GM12873 (cell line): ENCODE measurements at regions not wholly inside any gene's neighbourhood (a gene's known extent, or its start where the extent isn't known, plus 50 kb on each side); places are given as distances from the start of the nearest gene placed in this dataset.

Experiments used
- TF ChIP-seq, protein P1 (sequence below): IDR thresholded peaks from 2 replicates; pipeline ENCODE4 v1.5.1; 2012; ENCODE audit warnings: low read depth, mild to moderate bottlenecking, moderate library complexity, low read length, control low read depth; ENCODE audit not compliant: insufficient read depth; ENCODE audit errors: missing control alignments

DNA sequence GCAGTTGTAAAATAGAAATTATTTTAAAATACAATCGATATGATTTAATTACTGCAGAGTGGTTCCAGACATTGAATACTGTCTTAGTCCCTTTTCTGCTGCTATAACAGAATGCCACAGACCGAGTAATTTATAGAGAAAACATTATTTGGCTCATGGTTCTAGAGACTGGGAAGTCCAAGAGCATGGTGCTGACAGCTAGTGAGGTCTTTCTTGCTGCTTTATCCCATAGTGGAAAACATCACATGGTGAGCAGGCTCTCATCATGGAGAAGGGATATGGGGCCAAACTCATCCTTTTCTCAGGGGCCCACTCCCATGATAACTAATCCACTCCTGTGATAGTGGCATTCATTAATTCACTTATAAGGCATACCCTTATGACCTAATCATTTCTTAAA is 120.0 kb upstream of the TBL1XR1 start:
- TF ChIP-seq, protein P1, sequence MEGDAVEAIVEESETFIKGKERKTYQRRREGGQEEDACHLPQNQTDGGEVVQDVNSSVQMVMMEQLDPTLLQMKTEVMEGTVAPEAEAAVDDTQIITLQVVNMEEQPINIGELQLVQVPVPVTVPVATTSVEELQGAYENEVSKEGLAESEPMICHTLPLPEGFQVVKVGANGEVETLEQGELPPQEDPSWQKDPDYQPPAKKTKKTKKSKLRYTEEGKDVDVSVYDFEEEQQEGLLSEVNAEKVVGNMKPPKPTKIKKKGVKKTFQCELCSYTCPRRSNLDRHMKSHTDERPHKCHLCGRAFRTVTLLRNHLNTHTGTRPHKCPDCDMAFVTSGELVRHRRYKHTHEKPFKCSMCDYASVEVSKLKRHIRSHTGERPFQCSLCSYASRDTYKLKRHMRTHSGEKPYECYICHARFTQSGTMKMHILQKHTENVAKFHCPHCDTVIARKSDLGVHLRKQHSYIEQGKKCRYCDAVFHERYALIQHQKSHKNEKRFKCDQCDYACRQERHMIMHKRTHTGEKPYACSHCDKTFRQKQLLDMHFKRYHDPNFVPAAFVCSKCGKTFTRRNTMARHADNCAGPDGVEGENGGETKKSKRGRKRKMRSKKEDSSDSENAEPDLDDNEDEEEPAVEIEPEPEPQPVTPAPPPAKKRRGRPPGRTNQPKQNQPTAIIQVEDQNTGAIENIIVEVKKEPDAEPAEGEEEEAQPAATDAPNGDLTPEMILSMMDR = no peak

DNA sequence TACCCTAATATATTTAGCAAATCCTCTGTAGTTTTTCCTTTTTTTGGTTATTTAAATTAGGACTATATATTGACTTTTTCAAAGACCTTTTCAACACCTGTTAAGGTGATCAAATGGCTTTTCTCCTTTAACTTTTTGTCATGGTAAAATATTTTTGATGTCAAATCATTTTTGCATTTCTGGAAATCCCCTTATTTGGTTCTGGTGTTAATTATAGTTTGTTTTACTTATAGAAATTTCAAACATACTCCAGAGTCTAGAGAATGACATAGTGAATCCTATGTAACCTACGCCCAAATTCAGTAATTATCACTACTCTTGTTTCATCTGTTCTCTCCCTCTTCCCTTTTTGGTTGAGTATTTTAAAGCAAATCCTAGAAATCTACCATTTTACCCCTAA is 121.3 kb upstream of the TBL1XR1 start:
- TF ChIP-seq, protein P1 = no peak

DNA sequence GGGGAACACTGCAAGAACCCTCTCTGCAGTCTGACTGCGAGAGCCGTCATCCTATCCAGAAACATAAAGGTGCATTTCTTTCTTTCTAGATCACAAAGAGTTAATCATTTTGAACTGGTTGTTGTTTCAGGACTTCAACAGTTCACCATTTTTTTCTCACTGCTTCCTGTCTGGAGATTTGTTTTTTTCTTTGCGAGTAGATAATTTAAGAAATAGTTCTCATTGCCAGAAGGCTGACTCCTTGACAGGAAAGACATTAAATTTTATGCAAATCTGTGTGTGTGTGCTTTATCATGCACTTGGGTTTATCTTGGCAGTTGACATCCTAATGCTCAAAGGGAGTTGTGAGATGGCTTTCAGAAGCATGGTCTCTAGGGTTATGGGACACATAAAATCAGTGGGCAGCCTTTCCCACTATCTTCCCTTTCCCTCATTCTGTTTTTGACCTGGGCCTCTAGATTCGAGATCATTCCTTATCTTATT is 123.5 kb upstream of the TBL1XR1 start:
- TF ChIP-seq, protein P1 = no peak

DNA sequence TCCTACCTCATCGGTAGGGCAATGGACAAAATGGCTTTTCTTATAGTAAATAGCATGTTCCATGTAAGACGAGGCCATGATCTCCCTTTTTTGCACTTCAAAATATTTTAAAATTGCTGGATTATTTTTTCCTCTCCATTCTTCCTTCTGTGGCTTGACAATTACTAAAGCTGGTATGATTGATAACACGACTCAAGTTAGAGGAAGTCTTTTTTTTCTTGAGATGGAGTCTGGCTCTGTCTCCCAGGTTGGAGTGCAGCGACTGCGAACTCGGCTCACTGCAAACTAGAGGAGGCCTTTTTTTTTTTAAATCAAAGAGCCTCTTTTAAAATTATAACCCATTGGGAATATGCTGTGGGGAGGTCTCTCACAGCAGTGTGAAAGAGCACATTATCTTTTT is 124.5 kb upstream of the TBL1XR1 start:
- TF ChIP-seq, protein P1 = no peak

DNA sequence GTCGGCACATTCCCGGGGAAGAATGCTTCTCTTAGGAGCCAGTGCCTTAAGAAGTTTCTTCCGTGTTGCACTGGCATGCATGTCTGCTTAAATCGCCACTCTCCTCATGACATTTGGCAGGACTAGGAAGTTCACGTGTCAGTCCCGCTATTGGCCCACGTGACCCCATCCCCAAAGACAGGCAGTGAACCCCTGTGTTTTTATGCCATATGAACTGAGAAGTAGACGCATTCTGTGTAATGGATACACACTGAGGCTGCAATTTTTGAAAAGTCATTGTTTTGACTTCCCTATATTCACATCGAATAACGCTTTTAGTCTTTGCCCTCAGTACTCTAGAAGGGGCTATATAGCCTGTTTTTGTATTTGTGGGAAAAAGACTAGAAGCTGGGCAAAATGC is 125.6 kb upstream of the TBL1XR1 start:
- TF ChIP-seq, protein P1 = no peak

DNA sequence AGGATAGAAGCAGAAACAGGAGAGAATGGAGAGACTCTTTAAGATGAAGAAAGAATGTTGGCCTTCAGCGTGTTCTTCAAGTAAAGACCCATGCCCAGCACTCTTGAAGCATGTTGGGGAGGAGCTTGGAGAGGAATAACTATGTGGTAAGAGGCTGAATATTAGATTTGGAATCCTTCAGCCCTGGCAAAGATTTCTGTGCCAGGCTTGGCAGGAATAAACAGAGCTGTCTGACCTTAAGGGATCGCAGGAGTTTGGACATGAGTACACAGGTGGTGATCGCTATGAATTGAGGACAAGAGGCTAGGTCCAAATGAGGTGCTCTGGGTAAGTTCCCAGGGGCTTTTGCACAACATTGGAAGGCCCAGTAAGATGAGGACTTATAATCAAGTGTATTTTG is 132.6 kb upstream of the TBL1XR1 start:
- TF ChIP-seq, protein P1 = no peak

DNA sequence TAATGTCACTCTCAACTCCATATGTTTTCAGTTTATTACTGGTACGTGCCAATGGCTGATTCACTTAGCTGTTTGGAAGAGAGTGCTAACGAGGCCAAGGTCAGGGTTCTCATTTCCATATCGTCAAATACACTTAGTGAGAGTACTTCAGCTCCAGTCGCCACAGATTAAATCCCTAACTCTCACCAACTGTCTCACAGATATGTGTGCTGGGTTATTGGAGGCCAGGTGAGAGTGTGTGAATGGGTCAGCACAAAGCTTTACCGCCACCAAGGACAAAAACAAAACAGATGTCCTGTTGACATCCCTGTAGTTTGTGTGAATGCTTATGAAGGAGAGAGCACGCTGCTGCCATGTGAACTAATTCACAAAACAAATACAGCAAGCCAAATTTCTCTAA is 133.5 kb upstream of the TBL1XR1 start:
- TF ChIP-seq, protein P1 = no peak
